AG20443 (cell line): ENCODE measurements at regions not wholly inside any gene's neighbourhood (a gene's known extent, or its start where the extent isn't known, plus 50 kb on each side); places are given as distances from the start of the nearest gene placed in this dataset.
"Not testable (repeated sequence)": the region's sequence is repeated elsewhere in the genome, so short reads cannot be mapped to it uniquely, and the experiment has no call there.

Experiments used
- DNase-seq: peaks from one replicate; pipeline ENCODE4 v3.0.0; 2012; ENCODE audit warnings: low spot score, mixed read lengths

DNA sequence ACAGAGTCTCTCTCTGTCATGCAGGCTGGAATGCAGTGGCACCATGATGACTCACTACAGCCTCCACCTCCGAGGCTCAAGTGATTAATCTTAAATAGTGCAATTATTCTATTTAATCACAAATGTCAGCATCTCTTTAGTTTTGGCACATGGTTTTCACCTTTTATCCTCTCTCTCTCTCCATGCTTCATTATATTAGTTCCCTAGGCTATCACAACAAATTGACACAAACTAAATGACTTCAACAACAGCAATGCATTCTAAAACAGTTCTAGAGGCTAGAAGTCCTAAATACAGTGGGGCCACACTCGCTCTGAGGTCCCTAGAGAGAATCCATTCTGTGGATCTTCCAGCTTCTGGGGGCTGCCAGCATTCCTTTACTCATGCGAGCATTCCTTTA, 178.2 kb upstream of the ZNG1F start:
- DNase-seq: not testable (repeated sequence)

DNA sequence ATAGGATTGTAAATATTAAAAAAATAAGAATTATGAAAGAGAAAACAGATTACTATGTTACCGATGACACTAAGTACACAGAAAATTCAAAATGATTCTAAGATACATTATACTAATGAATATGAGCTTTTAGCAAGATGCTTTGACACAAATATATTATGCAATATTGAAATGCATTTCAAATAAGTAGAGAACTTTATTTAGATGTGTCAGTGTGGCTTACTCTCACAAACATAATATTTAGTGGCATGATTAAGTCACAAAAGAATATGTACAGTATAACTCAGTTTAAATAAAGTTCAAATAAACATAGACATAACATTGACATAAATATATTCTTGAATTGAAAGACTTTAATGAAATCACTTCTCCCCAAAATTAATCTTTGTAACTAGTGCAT, 172.7 kb upstream of the ZNG1F start:
- not testable (repeated sequence) for DNase-seq

DNA sequence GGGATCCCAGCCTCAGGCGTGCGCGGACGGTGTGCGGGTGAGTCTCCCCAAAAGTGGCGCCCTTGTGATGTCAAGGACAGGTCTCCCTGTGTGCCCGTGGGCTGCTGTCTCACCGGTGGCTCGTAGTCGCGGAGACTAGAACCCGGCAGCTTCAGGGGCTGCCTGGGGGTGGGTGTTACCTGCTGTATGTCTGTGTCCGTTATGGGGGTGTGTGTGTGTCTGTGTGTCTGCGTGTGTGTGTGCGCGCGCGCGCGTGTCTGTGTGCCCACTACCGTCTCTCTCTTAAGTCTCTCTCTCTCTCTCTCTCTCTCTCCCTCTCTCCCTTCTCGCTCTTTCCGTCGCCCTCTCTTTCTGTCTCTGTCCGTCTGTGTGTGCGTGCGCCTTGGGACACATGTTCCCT, 170.0 kb upstream of the ZNG1F start:
- DNase-seq: not testable (repeated sequence)

DNA sequence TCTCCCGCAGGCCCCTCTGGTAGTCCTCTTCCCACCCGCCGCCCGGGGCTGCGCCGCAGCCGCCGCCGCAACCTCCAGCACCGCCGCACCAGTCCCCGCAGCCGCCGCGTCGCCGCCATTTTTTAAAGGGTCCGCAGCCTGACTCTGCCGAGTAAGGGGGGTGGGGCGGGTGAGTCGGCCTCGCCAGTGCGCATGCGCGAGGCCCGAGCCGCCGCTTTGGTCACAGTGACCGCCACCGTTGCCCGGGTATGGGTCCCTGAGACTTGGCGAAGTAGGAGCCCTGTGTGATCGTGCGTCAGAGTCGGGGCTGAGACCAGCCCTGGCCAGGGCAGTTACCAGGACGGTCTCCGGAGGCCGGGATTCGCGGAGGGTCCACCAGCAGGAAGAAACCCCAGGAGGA, 169.6 kb upstream of the ZNG1F start:
- not testable (repeated sequence) for DNase-seq

DNA sequence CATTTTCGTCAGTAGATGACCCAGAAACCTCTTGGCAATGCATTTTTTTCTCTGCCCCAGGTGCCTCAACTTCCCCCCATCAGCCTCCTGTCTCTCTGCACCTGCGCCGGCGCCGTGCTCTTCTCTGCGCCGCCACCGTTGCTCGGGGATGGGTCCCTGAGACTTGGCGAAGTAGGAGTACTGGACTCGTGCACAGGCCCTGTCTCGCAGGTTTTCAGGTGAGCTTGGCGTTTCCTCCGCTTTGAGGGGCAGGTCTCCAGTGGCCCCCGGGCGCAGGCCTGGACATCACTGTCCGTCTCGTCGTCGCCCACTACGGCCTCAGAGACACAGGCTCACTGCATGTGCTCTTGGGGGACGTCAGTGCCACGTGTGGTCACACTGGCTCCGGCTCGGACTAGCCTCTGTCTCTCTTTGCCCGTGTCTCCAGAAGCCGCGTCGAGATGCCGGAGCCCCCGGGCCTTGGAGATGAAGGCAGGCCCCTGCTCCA, 168.8 kb upstream of the ZNG1F start:
- DNase-seq: not testable (repeated sequence)

DNA sequence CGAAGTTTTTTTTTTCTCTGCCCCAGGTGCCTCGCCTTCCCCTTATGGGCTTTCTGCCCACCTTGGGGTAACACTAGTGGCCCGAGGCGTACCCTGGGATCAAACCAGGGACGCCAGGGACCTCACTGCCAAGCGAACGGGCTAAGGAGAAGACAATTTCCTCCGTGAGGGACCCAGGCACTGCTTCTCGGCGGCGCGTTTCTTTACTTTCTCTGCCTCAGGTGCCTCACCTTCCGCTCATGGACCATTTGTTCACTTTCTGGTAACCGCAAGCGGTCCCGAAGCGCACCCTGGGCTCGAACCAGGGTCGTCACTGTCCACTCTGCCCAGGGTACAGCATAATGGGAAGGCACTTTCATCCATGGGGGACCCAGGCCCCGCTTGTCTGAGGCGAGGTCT, 168.2 kb upstream of the ZNG1F start:
- DNase-seq: not testable (repeated sequence)

DNA sequence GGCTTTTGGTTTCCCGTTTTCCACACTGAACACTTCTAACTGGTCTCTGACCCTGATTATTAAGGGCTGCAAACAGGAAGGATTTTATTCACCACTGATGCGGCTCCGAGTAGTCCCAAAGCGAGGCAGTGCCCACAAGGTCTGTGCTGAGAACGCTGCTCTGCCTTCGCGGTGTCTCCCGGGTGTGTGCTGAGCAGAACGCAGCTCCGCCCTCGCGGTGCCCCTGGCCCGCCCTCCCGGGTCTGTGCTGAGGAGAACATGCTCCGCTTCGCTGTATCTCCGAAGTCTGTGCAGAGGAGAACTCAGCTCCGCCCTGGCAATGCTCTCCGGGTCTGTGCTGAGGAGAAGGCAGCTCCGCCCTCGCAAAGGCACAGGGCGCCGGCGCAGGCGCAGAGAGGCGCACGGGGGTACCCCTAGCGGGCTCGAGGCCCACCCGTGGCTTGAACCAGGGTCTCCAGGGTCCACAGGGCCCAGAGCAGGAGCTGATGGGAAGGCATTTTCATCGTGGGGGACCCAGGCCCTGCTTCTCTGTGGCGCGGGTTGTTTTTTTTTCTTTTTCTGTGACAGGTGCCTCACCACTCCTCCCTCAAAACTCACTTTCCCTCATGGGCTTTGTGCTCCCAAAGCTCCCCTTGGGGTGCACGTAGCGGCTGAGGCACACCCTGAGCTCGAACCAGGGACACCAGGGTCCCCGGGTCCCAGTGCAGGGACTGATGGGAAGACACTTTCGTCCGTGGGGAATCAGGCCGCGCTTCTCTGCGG, 167.7 kb upstream of the ZNG1F start:
- DNase-seq: not testable (repeated sequence)

DNA sequence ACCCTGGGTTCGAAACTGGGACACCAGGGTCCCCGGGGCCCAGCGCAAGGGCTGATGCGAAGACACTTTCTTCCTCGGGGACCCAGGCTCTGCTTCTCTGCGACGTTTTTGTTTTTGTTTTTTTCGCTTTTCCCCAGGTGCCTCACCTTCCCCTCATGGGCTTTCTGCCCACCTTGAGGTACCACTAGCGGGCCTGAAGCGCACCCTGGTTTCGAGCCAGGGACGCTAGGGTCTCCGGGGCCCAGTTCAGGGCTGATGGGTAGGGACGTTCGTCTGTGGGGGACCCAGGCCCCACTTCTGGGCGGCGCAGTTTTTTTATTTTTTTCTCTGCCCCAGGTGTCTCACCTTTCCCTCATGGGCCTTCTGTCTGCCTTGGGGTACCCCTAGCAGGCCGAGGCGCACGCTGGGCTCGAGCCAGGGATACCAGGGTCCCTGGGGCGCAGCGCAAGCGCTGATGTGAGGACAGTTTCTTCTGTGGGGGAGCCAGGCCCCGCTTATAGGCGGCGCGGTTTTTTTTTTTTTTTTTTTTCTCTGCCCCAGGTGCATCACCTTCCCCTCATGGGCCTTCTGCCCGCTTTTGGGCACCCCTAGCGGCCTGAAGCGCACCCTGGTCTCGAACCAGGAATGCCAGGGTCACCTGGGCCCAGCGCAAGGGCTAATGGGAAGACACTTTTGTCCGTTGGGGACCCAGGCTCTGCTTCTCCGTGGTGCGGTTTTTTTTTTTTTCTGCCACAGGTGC, 166.8 kb upstream of the ZNG1F start:
- not testable (repeated sequence) for DNase-seq

DNA sequence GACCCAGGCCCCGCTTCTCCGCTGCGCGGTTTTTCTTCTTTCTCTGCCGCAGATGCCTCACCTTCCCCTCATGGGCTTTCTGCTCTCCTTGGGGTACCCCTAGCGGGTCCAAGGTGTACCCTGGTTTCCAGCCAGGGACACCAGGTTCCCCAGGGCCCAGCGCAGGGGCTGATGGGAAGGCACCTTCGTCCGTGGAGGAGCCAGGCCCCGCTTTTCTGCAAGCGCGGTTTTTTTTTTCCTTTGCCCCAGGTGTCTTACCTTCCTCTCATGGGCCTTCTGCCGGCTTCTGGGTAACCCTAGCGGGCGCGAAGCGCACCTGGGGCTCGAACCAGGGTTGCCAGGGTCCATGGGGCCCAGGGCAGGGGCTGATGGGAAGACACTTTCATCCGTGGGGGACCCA, 165.9 kb upstream of the ZNG1F start:
- not testable (repeated sequence) for DNase-seq

DNA sequence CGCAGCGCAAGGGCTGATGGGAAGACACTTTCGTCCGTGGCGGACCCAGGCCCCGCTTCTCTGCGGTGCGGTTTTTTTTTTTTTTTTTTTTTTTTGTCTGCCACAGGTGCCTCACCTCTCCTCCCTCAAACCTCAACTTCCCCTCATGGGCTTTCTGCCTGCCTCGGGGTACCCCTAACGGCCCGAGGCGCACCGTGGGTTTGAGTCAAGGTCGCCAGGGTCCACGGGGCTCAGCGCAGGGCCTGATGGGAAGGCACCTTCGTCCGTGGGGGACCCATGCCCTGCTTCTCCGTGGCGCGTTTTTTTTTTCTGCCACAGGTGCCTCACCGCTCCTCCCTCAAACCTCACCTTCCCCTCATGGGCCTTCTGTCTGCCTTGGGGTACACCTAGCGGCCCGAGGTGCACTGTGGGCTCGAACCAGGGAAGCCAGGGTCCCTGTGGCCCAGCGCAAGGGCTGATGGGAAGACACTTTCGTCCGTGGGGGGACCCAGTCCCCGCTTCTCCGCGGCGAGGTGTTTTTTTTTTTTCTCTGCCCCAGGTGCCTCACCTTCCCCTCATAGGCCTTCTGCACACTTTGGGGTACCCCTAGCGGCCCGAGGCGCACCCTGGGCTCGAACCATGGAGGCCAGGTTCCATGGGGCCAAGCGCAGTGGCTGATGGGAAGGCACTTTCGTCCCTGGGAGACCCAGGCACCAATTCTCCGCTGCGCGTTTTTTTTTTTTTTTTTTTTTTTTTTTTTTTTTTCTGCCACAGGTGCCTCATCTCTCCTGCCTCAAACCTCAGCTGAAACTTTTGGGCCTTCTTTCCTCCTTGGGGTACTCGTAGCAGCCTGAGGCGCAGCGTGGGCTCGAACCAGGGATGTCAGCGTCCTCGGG, 165.2 kb upstream of the ZNG1F start:
- DNase-seq: not testable (repeated sequence)

DNA sequence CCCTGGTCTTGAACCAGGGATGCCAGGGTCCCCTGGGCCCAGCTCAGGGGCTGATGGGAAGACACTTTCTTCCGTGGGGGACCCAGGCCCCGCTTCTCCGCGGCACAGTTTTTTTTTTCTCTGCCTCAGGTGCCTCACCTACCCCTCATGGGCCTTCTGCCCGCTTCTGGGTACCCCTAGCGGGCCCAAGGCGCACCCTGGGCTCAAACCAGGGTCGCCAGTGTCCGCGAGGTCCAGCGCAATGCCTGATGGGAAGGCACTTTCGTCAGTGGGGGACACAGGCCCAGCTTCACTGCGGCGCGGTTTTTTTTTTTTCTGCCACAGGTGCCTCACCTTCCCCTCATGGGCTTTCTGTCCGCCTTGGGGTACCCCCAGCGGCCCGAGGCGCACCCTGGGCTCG, 163.9 kb upstream of the ZNG1F start:
- DNase-seq: not testable (repeated sequence)

DNA sequence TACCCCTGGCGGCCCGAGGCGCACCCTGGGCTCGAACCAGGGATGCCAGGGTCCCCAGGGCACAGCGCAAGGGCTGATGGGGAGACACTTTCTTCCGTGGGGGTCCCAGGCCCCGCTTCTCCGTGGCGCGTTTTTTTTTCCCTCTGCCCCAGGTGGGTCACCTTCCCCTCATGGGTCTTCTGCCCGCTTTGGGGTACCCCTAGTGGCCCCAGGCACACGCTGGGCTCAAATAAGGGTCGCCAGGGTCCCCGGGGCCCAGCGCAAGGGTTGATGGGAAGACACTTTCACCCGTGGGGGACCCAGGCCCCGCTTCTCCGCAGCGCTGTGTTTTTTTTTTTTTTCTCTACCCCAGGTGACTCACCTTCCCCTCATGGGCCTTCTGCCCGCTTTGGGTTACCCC, 163.3 kb upstream of the ZNG1F start:
- not testable (repeated sequence) for DNase-seq

DNA sequence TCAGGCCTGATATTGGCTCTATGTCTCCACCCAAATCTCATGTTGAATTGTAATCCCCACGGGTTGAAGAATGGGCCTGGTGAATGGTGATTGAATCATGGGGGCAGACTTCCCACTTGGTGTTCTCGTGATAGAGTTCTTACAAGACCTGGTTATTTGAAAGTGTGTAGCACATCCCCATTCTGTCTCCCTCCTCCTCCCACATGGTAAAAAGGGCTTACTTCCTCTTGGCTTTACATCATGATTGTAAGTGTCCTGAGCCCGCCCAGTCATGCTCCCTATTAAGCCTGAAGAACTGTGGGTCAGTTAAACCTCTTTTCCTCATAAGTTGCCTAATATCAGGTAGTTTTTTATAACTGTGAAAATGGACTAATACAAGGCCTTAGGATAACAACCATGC, 158.8 kb upstream of the ZNG1F start:
- DNase-seq: not testable (repeated sequence)

DNA sequence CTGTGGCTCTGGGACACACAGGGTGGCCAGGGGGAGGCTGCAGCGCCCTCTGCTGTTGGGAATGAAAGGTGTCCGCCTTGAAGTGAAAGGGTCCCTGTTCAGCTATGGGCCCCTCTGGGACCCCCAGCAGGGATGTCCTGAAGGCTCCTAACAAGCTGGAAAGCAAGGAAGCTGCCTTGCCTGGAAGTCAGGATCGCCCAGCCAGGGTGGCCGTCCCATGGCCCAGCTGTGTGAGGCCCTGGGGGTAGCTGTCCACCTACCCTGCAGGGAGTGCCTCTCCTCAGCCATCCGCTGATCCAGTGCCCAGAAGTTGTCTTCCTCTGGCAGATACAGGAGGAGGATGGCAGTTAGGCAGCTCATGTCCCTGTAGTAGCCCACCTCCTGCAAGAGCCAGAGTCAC, 143.4 kb upstream of the ZNG1F start:
- DNase-seq: not testable (repeated sequence)

DNA sequence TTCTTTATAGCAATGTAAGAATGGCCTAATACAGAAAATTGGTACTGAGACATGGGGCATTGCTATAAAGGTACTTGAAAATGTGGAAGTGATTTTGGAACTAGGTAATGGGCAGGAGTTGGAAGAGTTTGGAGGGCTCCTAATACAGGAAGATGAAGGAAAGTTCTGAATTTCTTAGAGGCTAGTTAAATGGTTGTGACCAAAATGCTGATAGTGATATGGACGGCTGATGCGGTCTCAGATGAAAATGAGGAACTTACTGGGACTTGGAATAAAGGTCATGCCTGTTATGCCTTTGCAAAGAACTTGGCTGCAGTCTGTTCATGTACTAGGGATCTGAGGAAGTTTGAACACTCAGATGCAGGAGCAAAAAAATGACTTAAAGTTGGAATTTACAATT, 132.2 kb upstream of the ZNG1F start:
- DNase-seq: not testable (repeated sequence)

DNA sequence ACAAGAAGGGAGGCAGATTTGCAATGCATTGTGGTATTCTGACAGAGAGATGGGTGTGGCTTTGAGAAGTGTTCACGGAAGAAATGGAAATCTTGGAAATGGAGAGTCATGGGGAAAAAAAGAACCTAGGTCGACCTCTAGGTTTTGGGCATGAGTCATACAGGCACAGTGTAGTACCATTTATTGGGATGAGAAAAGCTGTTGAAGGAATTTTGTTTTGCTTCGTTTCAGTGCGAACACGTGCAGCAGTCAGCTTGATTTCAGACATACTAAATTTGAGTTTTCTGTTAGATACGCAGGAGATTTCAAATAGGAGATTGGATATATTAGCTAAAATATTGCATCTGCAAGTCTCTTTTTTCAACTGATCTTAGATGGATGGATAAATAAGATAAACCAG, 119.8 kb upstream of the ZNG1F start:
- DNase-seq: not testable (repeated sequence)

DNA sequence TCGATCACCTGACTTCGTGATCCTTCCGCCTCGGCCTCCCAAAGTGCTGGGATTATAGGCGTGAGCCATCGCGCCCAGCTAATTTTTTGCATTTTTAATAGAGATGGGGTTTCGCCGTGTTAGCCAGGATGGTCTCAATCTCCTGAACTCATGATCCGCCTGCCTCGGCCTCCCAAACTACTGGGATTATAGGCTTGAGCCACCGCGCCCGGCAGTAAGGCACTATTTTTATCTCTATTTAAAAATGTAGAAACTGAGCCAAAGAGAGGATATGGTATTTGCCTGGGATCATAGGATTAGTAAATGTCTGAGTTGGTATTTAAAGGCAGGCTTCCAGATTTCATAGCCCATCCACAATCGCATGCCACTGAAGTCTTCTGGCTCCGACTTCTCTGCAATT, 96.6 kb upstream of the ZNG1F start:
- not testable (repeated sequence) for DNase-seq

DNA sequence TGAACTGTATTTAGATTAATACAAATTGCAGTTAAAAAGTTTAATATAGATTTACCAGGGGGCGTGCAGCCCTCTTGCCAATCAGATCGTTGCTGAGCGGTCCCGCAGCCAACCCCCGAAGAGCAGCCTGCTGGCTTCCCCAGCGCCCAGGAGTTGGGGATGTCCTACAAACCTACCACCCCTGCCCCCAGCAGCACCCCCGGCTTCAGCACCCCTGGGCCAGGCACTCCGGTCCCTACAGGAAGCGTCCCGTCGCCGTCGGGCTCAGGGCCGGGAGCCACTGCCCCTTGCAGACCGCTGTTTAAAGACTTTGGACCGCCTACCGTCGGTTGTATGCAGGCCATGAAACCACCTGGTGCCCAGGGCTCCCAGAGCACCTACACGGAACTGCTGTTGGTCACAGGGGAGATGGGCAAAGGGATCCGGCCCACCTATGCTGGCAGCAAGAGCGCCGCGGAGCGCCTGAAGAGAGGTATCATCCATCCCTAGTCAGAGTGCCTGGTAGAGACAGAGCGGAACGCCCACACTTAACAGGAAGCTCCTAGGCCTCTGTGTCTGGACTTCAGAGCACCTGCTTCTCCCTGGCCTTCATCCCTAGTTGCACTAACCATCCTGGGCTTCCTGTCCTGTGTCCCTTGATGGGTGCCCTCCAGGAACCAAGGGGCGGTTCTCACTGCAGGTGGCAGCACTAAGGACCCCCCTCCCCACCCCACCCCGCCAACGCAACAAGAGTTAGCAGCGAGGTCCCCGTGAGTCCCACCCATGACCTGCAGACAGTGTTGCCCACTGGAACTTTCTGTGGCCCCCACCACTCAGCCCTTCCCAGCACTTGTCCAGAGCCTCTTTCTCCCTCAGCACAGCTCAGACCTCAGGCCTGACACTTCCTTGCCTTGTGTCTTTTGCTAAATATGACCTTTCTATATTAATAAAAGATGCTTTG, 91.5 kb upstream of the ZNG1F start:
- DNase-seq: not testable (repeated sequence)

DNA sequence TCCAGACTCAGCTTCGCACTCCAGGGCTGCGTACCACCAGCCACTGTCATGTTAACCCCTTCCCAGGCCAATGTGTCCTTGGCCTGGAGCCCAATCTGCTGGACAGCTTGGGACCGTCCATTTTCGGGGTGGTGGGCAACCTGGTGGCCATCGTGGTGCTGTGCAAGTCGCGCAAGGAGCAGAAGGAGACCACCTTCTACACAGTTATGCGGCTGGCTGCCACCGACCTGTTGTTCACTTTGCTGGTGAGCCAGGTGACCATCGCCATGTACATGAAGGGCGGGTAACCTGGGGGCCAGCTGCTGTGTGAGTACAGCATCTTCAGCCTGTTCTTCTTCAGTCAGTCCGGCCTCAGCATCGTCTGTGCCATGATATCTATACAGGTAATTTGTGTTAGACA, 90.3 kb upstream of the ZNG1F start:
- not testable (repeated sequence) for DNase-seq

DNA sequence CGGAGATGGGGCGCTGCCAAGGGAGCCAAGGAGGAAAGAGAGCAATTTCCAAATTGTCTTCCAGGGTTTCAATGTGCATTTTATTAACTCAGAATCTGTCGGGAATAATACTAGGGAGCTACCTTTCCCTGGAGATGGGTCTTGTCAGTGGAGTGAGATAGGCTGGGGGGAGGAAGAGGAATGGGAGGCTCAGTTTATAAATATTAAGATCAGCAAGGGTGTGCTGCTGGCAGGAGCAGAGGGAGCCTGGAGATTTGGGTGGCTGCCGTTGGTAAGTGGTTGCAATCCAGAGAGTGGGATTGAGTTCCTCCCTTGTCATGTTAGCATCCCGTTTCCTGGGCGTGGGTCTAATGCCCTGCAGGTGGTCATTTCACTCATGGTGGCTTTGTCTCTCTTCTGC, 89.9 kb upstream of the ZNG1F start:
- not testable (repeated sequence) for DNase-seq
